H1 (cell line): ENCODE measurements at regions not wholly inside any gene's neighbourhood (a gene's known extent, or its start where the extent isn't known, plus 50 kb on each side); places are given as distances from the start of the nearest gene placed in this dataset.

Experiments
- CTCF ChIA-PET: fragments of 300-600 bp; sonication (Branson Sonifier 250); formaldehyde crosslinking; loops from one replicate; lab custom pipeline; 2021; ENCODE audit not compliant: partially characterized antibody; lab: Charles Lee
- POLR2A ChIA-PET: fragments of 300-600 bp; sonication (Branson Sonifier 250); formaldehyde crosslinking; loops from one replicate; lab custom pipeline; 2021; ENCODE audit warnings: inconsistent platforms; ENCODE audit not compliant: partially characterized antibody; lab: Charles Lee
- DNase-seq, 2 experiments: peaks; one replicate each; pipeline versions ENCODE4 v3.0.0 to v3.0.0-alpha.2; 2010 to 2022; ENCODE audit warnings: low spot score in 2 of 2, low read depth in 1 of 2, mixed read lengths in 1 of 2
- FAIRE-seq: peaks from 2 replicates; lab custom pipeline; 2011; peaks lifted over from hg19 to GRCh38; lab: Jason Lieb, UNC
- H2AFZ ChIP-seq: 2 replicates; pipeline ENCODE4 v1.8.1; 2012; ENCODE audit warnings: low read length, inconsistent platforms
- H2AK5ac ChIP-seq: 2 replicates; pipeline ENCODE4 v1.6.1; 2013; ENCODE audit warnings: low read depth, low read length
- H2BK120ac ChIP-seq: replicated peaks from 2 replicates; pipeline ENCODE3; 2013; ENCODE audit warnings: low read depth, low read length, inconsistent platforms
- H2BK12ac ChIP-seq: 2 replicates; pipeline ENCODE4 v1.6.1; 2013; ENCODE audit warnings: low read depth, low read length
- H2BK15ac ChIP-seq: 2 replicates; pipeline ENCODE4 v1.6.1; 2013; ENCODE audit warnings: low read length
- H2BK20ac ChIP-seq: 2 replicates; pipeline ENCODE4 v1.6.1; 2013; ENCODE audit warnings: low read length
- H2BK5ac ChIP-seq: 2 replicates; pipeline ENCODE4 v1.6.1; 2013; ENCODE audit warnings: low read depth, low read length
- H3K14ac ChIP-seq: 2 replicates; pipeline ENCODE4 v1.6.1; 2013; ENCODE audit warnings: inconsistent platforms; ENCODE audit not compliant: insufficient read length
- H3K18ac ChIP-seq: 2 replicates; pipeline ENCODE4 v1.6.1; 2013; ENCODE audit warnings: low read length; ENCODE audit errors: extremely low read depth
- H3K23ac ChIP-seq: 2 replicates; pipeline ENCODE4 v1.6.1; 2013; ENCODE audit warnings: inconsistent platforms; ENCODE audit not compliant: insufficient read length
- H3K23me2 ChIP-seq: 2 replicates; pipeline ENCODE4 v1.6.1; 2013; ENCODE audit warnings: low read depth, low read length
- H3K27ac ChIP-seq: 2 replicates; pipeline ENCODE4 v1.6.1; 2011; ENCODE audit warnings: low read depth, low read length, inconsistent platforms
- H3K27me3 ChIP-seq, 4 experiments: replicated peaks in 1 of 4; 1 replicate in 1 of 4; 2 replicates in 3 of 4; pipeline versions ENCODE4 v1.6.1 to v1.8.1; 2011 to 2013; ENCODE audit warnings: low read length in 3 of 4, mild to moderate bottlenecking in 3 of 4, inconsistent platforms in 2 of 4, mixed read lengths in 2 of 4, moderate library complexity in 1 of 4; ENCODE audit not compliant: control insufficient read depth in 3 of 4, insufficient read depth in 3 of 4; ENCODE audit errors: extremely low read depth in 1 of 4
- H3K36me3 ChIP-seq, 4 experiments: 2 replicates each; pipeline versions ENCODE4 v1.6.1 to v1.8.1; 2011 to 2013; ENCODE audit warnings: mild to moderate bottlenecking in 4 of 4, low read length in 3 of 4, moderate library complexity in 2 of 4, control low read depth in 1 of 4, inconsistent platforms in 1 of 4; ENCODE audit not compliant: insufficient read depth in 4 of 4, control insufficient read depth in 2 of 4
- H3K4ac ChIP-seq: replicated peaks from 2 replicates; pipeline ENCODE3; 2013; ENCODE audit warnings: low read length, low read depth, mixed read lengths, inconsistent platforms; ENCODE audit not compliant: insufficient read length
- H3K4me1 ChIP-seq, 4 experiments: replicated peaks in 1 of 4; 1 replicate in 1 of 4; 2 replicates in 3 of 4; pipeline versions ENCODE4 v1.6.1 to v1.8.1; 2011 to 2013; ENCODE audit warnings: low read length in 3 of 4, inconsistent platforms in 2 of 4, mixed read lengths in 1 of 4; ENCODE audit not compliant: insufficient read depth in 4 of 4, control insufficient read depth in 3 of 4
- H3K4me2 ChIP-seq, 2 experiments: 2 replicates each; pipeline versions ENCODE4 v1.6.1 to v1.8.1; 2011 to 2013; ENCODE audit warnings: low read depth in 2 of 2, low read length in 2 of 2, control low read depth in 1 of 2, inconsistent platforms in 1 of 2, mild to moderate bottlenecking in 1 of 2; ENCODE audit not compliant: insufficient read depth in 1 of 2
- H3K4me3 ChIP-seq, 4 experiments: fragments of 200-600, 300-600 bp in 1 of 4; sonication (generic), shearing (Covaris generic), sonication (Bioruptor Twin) in 1 of 4; 2 replicates each; pipeline versions ENCODE4 v1.5.1 to v1.8.1; 2011 to 2016; ENCODE audit warnings: low read length in 4 of 4, low read depth in 3 of 4, control low read depth in 2 of 4, inconsistent platforms in 2 of 4, mild to moderate bottlenecking in 2 of 4, mixed read lengths in 1 of 4, moderate library complexity in 1 of 4; ENCODE audit not compliant: insufficient read depth in 2 of 4; ENCODE audit errors: extremely low read depth in 1 of 4
- H3K56ac ChIP-seq: replicated peaks from 2 replicates; pipeline ENCODE3; 2013; ENCODE audit warnings: low read depth, mild to moderate bottlenecking, mixed read lengths, low read length, inconsistent platforms; ENCODE audit not compliant: insufficient read length
- H3K79me1 ChIP-seq: 2 replicates; pipeline ENCODE4 v1.6.1; 2013; ENCODE audit warnings: low read depth, low read length, control low read depth
- H3K79me2 ChIP-seq, 2 experiments: 2 replicates each; pipeline versions ENCODE4 v1.6.1 to v1.8.1; 2012 to 2013; ENCODE audit warnings: low read length in 2 of 2, mild to moderate bottlenecking in 2 of 2, inconsistent platforms in 1 of 2; ENCODE audit not compliant: insufficient read depth in 2 of 2, control insufficient read depth in 1 of 2
- H3K9ac ChIP-seq, 4 experiments: replicated peaks in 1 of 4; 1 replicate in 1 of 4; 2 replicates in 3 of 4; pipeline versions ENCODE4 v1.6.1 to v1.8.1; 2011 to 2013; ENCODE audit warnings: low read depth in 3 of 4, low read length in 3 of 4, control low read depth in 2 of 4, mild to moderate bottlenecking in 2 of 4, moderate library complexity in 2 of 4, inconsistent platforms in 1 of 4; ENCODE audit errors: extremely low read depth in 1 of 4
- H3K9me3 ChIP-seq, 2 experiments: 2 replicates each; pipeline versions ENCODE4 v1.6.1 to v1.8.1; 2012 to 2013; ENCODE audit warnings: mild to moderate bottlenecking in 2 of 2, moderate library complexity in 2 of 2, control low read depth in 1 of 2, inconsistent platforms in 1 of 2, low read depth in 1 of 2, low read length in 1 of 2, mixed read lengths in 1 of 2; ENCODE audit not compliant: insufficient read depth in 2 of 2
- H4K20me1 ChIP-seq, 2 experiments: replicated peaks in 1 of 2; 2 replicates each; pipeline versions ENCODE3 to v1.8.1; 2011 to 2013; ENCODE audit warnings: inconsistent platforms in 2 of 2, low read length in 2 of 2, mild to moderate bottlenecking in 1 of 2; ENCODE audit not compliant: insufficient read depth in 2 of 2, control insufficient read depth in 1 of 2
- H4K5ac ChIP-seq: 2 replicates; pipeline ENCODE4 v1.6.1; 2013; ENCODE audit warnings: low read length, low read depth, mixed read lengths, inconsistent platforms; ENCODE audit not compliant: insufficient read length
- H4K8ac ChIP-seq: 2 replicates; pipeline ENCODE4 v1.8.0; 2013; ENCODE audit warnings: mild to moderate bottlenecking, moderate library complexity, low read length, inconsistent platforms; ENCODE audit not compliant: insufficient read depth; ENCODE audit errors: extremely low read depth
- H4K91ac ChIP-seq: replicated peaks from 2 replicates; pipeline ENCODE3; 2013; ENCODE audit warnings: low read length, mixed read lengths, inconsistent platforms; ENCODE audit not compliant: insufficient read length
- CTBP2 ChIP-seq: IDR thresholded peaks from 2 replicates; pipeline ENCODE4 v1.7.0; 2011; ENCODE audit warnings: borderline replicate concordance, mild to moderate bottlenecking, moderate library complexity, mixed read lengths, low read length; ENCODE audit not compliant: insufficient read depth, insufficient read length
- NRF1 ChIP-seq: IDR thresholded peaks from 2 replicates; pipeline ENCODE4 v1.6.1; 2011; ENCODE audit warnings: mild to moderate bottlenecking, low read depth, low read length, improper control_type of control experiment
- SAP30 ChIP-seq: fragments of 300-600 bp; sonication (generic); IDR thresholded peaks from 2 replicates; pipeline ENCODE4 v1.7.1; 2012; ENCODE audit warnings: low read length, moderate library complexity, mild to moderate bottlenecking, inconsistent platforms; ENCODE audit not compliant: insufficient read depth, insufficient replicate concordance
- WGBS, 2 experiments: shearing (Covaris generic) in 1 of 2; methylation state at CpG; one replicate each; pipeline versions ENCODE4 v1.1.6 to v1.1.7; 2013 to 2015; ENCODE audit warnings: low lambda C conversion rate in 2 of 2, mixed read lengths in 2 of 2, inconsistent platforms in 1 of 2, low coverage in 1 of 2, missing lambda C conversion rate in 1 of 2; ENCODE audit not compliant: insufficient replicate concordance in 2 of 2, insufficient coverage in 1 of 2, insufficient read length in 1 of 2; ENCODE audit errors: extremely low coverage in 1 of 2, missing lambda C conversion rate in 1 of 2; 5-methylcytosine and 5-hydroxymethylcytosine counted together
- TF ChIP-seq, protein P1 (sequence below): IDR thresholded peaks from 2 replicates; pipeline ENCODE4 v1.6.1; 2011; ENCODE audit warnings: low read depth, mild to moderate bottlenecking, low read length; ENCODE audit not compliant: insufficient read depth
- TF ChIP-seq, protein P2 (sequence below): IDR thresholded peaks from 2 replicates; pipeline ENCODE4 v1.6.1; 2012; ENCODE audit warnings: inconsistent platforms
- TF ChIP-seq, protein P3 (sequence below), 3 experiments: IDR thresholded peaks; 1 replicate in 2 of 3; 2 replicates in 1 of 3; pipeline versions ENCODE4 v1.5.1 to v1.6.1; 2011; ENCODE audit warnings: low read length in 3 of 3, mild to moderate bottlenecking in 3 of 3, inconsistent platforms in 2 of 3, low read depth in 1 of 3, moderate library complexity in 1 of 3; ENCODE audit not compliant: insufficient read depth in 1 of 3; ENCODE audit errors: control extremely low read depth in 1 of 3

DNA sequence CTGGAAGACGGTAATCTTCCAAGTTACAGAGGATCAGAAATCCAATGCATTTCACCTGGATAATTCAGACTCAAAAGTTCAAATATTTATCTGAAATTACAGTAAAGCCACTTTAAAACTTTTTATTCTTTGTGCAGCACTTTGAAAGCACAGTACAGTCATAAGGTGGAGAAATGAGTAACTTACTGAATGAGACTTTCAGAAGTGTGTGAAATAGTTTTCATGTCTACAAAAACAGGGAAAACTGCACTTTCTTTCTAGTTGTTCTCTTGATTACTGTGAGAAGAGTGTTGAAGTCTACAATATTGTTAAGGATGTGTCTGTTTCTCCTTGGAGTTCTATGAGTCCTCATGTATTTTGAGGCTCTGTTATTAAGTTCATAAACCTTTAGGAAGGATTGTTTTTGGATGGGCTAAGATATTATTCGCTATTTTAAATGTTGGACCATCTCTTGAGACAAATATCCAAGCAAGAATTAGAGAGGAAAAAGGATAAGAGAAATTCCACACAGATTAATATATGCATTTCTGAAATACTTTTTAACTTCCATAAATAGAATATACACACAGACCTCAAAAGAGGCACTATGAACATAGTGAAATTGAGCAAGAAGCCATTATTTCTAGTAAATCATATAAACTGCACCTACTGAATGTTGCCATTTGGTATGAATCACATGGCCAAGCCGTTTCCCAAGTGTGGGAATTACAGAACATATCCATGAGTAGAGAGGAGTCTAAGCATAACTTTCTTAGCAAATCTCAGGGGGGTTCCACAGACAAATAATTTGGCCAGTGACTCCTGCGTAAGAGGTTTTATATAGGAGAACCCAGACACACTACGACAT, 83.6 kb upstream of the PLEKHM1 start:
- no peak overlapping the region for H3K4ac ChIP-seq
- FAIRE-seq = no peak
- H2AFZ ChIP-seq = no peak overlapping the region
- no peak overlapping the region for H3K4me3 ChIP-seq
- no peak overlapping the region for H2BK12ac ChIP-seq
- H3K79me2 ChIP-seq = peaks cover 17 to 60% of the 10 kb centered on the region in 2 experiments
- ChIA-PET POLR2A (interaction anchor here (1.4 kb wide), 1 partner anchor 605 kb away, joined by 3 read pairs; no protein-coding TSS in a partner anchor), CTCF (no interaction called here)
- no peak overlapping the region for H4K5ac ChIP-seq
- no peak overlapping the region for H3K14ac ChIP-seq
- no peak overlapping the region for H2BK20ac ChIP-seq
- no peak overlapping the region for H2BK120ac ChIP-seq
- H3K79me1 ChIP-seq = peaks cover 18% of the 10 kb centered on the region; the same call in 1 of the 2 replicates
- no peak overlapping the region for H3K56ac ChIP-seq
- H3K27ac ChIP-seq = no peak overlapping the region
- H3K9ac ChIP-seq = no peak overlapping the region
- H3K23me2 ChIP-seq = no peaks in the 10 kb centered on the region; the same call in 1 of the 2 replicates
- H2BK5ac ChIP-seq = no peak overlapping the region
- no peaks in the 10 kb centered on the region for H3K9me3 ChIP-seq
- no peak overlapping the region for H3K23ac ChIP-seq
- H4K20me1 ChIP-seq = peaks cover 14 to 21% of the 10 kb centered on the region in 2 experiments
- DNase-seq = no peak
- H3K4me2 ChIP-seq = no peak overlapping the region
- 77% methylated on average over 5 of the region's 5 CpGs; no CpG with 5 or more reads in 1 of the 2 experiments for WGBS, 2 experiments
- H3K4me1 ChIP-seq = peaks cover 0 to 3% (median 0%) of the 10 kb centered on the region in 4 experiments; a peak in 2 of 7 replicates
- H4K91ac ChIP-seq = no peak overlapping the region
- no peaks in the 10 kb centered on the region for H3K27me3 ChIP-seq
- no peak overlapping the region for H3K18ac ChIP-seq
- no peaks in the 10 kb centered on the region; a peak in 1 of 8 replicates for H3K36me3 ChIP-seq
- no peak overlapping the region for H2AK5ac ChIP-seq
- no peak overlapping the region for H4K8ac ChIP-seq
- no peak overlapping the region for H2BK15ac ChIP-seq
- TF ChIP-seq, protein P1, sequence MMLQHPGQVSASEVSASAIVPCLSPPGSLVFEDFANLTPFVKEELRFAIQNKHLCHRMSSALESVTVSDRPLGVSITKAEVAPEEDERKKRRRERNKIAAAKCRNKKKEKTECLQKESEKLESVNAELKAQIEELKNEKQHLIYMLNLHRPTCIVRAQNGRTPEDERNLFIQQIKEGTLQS = no peak
- TF ChIP-seq, protein P2, sequence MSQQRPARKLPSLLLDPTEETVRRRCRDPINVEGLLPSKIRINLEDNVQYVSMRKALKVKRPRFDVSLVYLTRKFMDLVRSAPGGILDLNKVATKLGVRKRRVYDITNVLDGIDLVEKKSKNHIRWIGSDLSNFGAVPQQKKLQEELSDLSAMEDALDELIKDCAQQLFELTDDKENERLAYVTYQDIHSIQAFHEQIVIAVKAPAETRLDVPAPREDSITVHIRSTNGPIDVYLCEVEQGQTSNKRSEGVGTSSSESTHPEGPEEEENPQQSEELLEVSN = no peak
- no peak for TF ChIP-seq SAP30
- TF ChIP-seq CTBP2 = no peak
- TF ChIP-seq NRF1 = no peak
- TF ChIP-seq, protein P3, sequence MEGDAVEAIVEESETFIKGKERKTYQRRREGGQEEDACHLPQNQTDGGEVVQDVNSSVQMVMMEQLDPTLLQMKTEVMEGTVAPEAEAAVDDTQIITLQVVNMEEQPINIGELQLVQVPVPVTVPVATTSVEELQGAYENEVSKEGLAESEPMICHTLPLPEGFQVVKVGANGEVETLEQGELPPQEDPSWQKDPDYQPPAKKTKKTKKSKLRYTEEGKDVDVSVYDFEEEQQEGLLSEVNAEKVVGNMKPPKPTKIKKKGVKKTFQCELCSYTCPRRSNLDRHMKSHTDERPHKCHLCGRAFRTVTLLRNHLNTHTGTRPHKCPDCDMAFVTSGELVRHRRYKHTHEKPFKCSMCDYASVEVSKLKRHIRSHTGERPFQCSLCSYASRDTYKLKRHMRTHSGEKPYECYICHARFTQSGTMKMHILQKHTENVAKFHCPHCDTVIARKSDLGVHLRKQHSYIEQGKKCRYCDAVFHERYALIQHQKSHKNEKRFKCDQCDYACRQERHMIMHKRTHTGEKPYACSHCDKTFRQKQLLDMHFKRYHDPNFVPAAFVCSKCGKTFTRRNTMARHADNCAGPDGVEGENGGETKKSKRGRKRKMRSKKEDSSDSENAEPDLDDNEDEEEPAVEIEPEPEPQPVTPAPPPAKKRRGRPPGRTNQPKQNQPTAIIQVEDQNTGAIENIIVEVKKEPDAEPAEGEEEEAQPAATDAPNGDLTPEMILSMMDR (IDR thresholded peaks at IDR 0.05; ENCODE audit: control extremely low read depth in 1 of 3, insufficient read depth in 1 of 3, low read depth in 1 of 3, low read length in 3 of 3) = no peak
